ENCODE measurements at regions not wholly inside any gene's neighbourhood (a gene's known extent, or its start where the extent isn't known, plus 50 kb on each side); places are given as distances from the start of the nearest gene placed in this dataset.

GRCh38 chr17:65385726-65386125 is 175.7 kb downstream of the AXIN2 start:
- no peak for DNase-seq (ENCODE audit: low spot score)
- in situ Hi-C loops (cut with HindIII; ENCODE audit: low sequenced_read_pairs): no loop called here

DNA sequence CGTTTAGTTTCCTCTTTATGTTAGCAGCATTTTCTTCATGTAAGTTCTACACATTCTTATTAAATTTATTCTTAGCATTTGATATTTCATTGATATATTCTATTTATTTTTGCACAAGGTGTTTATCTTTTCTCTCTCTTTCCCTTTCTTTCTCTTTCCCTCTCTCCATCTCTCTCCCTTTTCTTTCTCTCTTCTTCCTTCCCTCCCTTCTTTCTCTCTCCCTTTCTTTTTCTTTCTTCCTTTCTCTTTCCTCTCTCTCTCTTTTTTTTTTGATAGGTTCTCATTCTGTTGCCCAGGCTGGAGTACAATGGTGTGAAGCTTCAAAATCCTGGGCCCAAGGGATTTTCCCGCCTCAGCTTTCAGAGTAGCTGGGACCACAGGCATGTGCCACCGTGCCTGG is 176.4 kb downstream of the AXIN2 start:
- no peak for DNase-seq (ENCODE audit: low spot score)
- in situ Hi-C loops (cut with HindIII; ENCODE audit: low sequenced_read_pairs): no loop called here

DNA sequence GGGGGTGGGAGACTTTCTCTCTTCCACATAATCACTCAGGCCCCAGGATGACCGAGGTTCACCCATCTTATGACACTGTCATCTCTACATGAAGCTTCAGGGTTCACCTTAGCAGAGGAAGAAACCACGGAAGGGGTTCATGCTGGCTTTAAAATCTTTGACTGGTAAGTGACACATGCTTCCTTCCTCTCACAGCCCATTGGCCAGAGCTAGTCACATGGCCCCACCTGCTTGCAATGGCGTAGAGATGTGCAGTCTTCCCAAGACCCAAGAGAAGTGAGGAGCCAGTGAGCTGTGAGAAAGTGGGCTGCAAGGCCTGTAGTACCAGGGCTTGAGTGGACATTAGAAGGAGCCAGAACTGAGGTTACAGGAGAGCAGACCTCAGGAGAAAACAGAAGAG is 180.3 kb downstream of the AXIN2 start:
- in situ Hi-C loops (cut with HindIII; ENCODE audit: low sequenced_read_pairs): no loop called here
- DNase-seq (ENCODE audit: low spot score): no peak

DNA sequence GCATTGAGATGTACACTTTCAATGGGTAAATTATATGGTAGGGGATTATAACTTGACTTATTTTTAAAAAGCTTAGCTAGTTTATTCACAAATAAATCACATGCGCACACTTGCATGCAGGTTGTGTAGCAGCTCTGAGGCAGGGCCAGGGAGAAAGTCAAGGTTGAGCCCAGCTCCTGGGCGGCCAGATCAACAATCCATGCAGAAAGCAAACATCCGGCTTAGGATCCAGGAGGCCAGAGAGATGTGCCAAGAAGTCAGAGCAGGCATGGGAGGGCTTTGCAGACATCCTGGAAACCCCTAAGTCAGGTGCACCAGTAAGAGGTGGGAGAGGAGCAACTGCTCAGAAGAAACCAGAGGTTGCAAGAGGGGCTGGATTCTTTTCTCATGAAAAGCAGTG is 186.5 kb downstream of the AXIN2 start:
- no peak for DNase-seq (ENCODE audit: low spot score)
- in situ Hi-C loops (cut with HindIII; ENCODE audit: low sequenced_read_pairs): no loop called here

DNA sequence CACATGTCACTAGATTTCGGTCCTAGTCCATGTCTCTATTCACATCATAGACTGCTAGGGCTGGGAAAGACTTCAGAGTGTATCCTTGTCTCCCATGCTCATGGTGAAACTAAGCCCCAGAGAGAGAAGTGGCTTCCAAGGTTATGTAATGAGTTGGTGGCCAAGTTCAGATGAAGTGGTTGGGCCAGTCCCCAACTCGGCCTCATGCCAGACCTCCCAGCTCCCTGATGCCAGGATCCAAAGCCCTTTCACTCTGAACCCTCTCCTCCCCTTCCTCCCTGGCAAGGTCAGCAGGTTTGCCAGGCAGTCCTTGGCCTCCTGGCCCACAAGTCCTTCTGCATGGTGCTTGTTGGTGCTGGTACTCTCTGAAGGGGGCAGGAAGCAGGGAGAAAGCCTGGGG is 189.7 kb downstream of the AXIN2 start:
- no peak for DNase-seq (ENCODE audit: low spot score)
- in situ Hi-C loops (cut with HindIII; ENCODE audit: low sequenced_read_pairs): no loop called here

DNA sequence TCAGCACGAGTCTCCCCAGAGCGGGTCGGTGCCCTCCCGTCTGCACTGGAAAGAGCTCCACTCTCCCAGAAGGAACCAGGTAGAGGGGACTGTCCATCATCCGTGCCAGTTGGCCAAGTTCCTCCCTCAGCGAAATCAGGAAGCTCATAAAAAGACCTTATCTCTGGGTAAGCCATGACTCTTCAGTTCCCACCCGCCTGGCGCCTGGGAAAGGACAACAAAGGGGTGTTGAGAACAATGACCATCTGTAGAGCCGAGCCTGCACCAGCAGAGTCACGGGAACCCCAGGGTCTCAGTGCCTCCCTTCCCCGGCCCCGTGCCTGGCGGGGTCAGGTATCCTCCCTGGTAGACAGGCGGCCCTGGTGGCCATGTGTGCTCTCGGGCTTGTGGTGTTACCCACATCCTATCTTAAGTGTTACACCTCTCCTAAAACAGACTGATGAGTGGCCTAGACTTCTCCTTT is 190.7 kb downstream of the AXIN2 start:
- DNase-seq (ENCODE audit: low spot score): no peak
- in situ Hi-C loops (cut with HindIII; ENCODE audit: low sequenced_read_pairs): no loop called here

DNA sequence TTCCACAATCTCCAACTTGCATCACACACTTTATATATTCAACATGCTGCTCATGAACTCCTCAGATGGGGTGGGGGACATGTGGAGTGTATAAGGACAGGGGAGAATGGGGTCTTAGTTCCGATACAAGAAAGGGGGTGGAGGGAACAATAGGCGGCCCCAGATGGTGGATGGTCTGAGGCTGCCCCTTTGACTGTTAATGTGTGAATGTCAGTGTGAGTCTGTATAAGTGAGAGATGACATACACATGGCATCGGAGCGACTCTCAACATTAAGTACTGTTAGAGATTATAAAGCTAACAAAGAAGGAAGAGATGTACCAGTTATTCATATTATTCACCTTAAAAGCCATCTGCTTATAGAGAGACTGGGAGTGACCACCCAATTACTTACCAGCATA is 193.1 kb downstream of the AXIN2 start:
- in situ Hi-C loops (cut with HindIII; ENCODE audit: low sequenced_read_pairs): no loop called here
- DNase-seq (ENCODE audit: low spot score): no peak

DNA sequence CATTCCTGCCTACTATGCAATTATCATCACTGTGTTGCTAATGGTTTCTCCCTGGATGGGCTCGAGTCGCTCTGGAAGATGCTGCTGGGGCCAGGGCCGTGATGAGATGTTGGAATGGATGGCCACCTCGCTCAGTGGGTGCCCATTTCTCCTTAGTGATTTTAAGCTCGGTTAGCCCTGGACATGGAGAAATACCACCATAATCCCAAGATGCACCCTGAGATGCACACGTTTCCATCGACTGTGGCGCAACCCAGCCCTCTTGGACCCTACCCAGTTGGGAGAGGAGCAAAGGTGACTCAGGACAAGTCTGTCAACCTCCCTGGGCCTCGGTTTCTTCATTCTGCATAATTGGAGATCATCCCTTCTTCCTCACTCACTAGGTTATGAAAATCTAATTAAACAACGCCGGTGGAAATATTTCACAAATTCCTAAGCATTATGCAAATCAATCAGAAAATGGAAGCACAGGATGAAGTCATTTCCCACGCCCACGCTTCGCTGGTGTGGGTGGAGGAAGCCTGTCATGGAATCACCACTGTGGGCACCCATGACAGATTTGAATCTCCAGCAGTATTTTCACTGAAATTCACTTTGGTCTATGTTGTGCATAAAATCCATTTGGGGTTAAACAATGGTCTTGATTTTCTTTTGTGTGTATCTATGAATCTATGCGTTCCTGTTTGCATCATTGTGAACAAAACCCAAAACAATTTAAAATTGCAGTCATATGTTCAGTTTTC is 195.2 kb downstream of the AXIN2 start:
- in situ Hi-C loops (cut with HindIII; ENCODE audit: low sequenced_read_pairs): no loop called here

GRCh38 chr17:65365169-65365568 is 196.3 kb downstream of the AXIN2 start:
- in situ Hi-C loops (cut with HindIII; ENCODE audit: low sequenced_read_pairs): no loop called here
- no peak for DNase-seq (ENCODE audit: low spot score)

More for the DNA sequence above, 195.2 kb downstream of the AXIN2 start:
- no peak for DNase-seq (ENCODE audit: low spot score)

DNA sequence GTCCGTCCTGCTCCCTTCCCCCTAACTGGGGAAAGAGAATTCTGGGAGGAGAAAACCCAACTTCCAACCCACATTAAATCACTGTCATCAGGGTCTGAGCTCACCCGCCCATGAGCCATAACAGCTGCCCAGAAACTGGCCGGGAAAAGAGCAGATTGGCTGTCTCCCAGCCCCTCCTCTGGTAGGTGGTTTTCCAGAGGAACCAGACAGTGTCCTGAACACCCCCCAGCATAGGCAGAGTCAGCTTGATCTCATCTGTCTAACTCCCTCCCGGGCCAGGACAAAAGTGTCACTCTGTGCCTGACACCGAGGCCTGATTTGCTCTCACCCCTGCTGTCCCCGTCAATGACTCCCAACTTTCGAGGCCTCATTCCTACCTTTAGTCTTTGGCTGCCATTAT is 197.0 kb downstream of the AXIN2 start:
- in situ Hi-C loops (cut with HindIII; ENCODE audit: low sequenced_read_pairs): no loop called here
- no peak for DNase-seq (ENCODE audit: low spot score)

DNA sequence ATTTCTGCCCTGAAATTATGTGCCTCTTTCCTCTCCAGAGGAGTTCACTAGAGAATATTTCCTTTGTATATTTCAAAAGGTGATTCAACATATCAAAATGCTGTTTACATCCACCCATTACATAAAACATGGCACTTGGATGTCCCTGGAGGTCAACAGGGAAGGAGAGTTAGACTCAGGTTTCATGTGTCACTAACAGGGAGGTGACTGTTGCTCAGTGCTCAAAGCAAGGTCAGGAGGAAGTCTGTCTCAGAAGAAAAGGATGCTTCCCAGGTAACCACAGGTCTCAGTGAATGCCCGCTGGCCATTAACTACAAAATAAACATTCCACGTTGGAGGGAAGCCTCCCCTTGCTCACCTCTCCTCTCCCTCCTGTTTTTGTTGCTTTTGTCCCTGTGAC is 198.6 kb downstream of the AXIN2 start:
- in situ Hi-C loops (cut with HindIII; ENCODE audit: low sequenced_read_pairs): no loop called here
- no peak for DNase-seq (ENCODE audit: low spot score)

GRCh38 chr17:65360961-65361552 is 200.4 kb downstream of the AXIN2 start:
- in situ Hi-C loops (cut with HindIII; ENCODE audit: low sequenced_read_pairs): no loop called here
- DNase-seq (ENCODE audit: low spot score): no peak

DNA sequence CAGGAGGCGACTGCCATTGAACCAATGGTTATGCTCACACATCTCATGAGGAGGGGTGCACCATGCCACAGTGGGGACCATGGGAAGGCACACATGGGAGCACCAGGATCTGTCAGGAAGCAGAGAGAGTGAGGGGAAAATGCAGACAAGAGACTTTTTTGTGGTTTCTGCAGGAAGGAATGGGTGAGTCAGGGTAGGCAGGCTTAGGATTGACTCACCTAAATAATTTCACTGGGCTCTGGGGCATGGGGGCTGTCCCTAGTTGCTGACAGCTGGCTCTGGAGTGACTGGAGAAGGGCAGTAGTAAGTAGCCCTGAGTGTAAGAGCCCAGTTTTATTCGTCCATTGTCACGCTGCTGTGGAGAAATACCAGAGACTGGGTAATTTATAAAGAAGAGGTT is 202.4 kb downstream of the AXIN2 start:
- in situ Hi-C loops (cut with HindIII; ENCODE audit: low sequenced_read_pairs): no loop called here
- DNase-seq (ENCODE audit: low spot score): no peak

DNA sequence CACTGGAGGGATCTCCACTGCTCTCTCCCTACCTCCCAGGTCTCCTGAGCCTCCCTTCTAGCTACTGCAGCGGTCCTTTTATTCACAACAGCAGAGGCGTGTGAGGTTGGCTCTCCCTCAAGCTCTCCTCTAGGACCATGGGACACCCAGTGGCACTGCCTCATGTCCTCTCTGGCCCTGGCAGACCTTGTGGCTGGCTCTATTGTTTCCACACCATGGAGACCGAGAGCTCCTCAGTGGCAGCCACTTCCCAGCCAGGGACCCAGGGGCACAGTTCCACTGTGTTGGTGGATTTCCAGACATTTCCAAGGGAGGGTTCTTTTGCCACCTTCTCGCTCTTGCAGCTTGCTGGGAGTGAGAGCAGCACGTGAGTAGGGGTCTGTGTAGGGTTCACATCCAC is 204.9 kb downstream of the AXIN2 start:
- peak; percentile 4 for DNase-seq (ENCODE audit: low spot score)
- in situ Hi-C loops (cut with HindIII; ENCODE audit: low sequenced_read_pairs): no loop called here

- in situ Hi-C loops (cut with HindIII; ENCODE audit: low sequenced_read_pairs): no loop called here
- no peak for DNase-seq (ENCODE audit: low spot score)
Measured at GRCh38 chr17:65355246-65355645, 206.2 kb downstream of the AXIN2 start.

DNA sequence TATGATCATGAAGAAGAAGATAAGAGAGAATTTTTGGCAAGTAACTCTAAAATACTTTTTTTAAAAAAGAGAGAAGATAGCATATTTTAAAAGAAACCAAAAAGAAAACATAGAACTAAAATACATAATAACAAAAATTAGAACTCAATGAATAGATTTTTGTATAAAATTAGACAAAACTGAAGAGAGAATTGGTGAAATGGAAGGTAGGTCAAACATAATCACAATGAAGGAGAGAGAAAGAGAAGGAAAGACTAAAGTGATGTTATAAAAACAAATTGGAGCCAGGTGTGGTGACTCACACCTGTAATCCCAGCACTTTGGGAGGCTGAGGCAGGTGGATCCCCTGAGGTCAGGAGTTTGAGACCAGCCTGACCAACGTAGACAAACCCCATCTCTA is 211.5 kb downstream of the AXIN2 start:
- in situ Hi-C loops (cut with HindIII; ENCODE audit: low sequenced_read_pairs): no loop called here
- no peak for DNase-seq (ENCODE audit: low spot score)

- DNase-seq (ENCODE audit: low spot score): peak; percentile 4
- in situ Hi-C loops (cut with HindIII; ENCODE audit: low sequenced_read_pairs): no loop called here
Measured at GRCh38 chr17:65346166-65346565, 209.0 kb downstream of the RGS9 start.

DNA sequence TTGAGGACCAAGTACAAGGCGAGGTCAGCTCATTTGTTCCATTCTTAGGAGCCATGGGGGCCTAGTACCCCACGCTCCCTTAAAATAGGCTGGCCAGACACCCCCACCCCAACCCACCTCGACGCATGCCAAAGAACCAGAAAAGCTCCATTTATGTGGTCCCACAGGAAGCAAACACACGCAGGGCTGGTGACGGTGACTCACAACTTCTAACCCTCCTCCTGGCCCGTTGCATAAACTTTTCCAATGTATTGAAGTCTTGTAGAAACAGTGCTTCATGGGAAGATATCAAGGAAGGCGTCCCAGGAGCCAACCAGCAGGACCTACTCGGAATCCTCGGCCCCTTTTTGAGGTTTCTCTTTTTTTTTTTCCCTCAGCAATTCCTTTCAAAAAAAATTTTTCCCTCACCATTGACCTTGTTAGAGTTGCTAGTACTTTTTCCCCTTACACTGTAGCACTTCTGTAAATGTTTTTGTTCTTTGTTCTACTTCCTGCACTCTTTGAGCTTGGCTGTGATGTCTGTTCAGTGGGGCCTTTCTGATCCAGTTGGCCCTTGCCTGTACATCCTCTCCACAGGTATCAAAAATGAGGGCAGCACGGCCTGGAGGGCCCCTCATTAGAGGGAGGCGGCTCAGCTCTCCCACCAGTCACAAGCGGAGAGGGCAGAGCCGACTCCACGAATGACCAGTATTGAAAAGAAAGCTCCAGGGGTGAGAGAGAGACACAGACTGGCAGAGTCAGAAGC is 208.3 kb downstream of the RGS9 start:
- in situ Hi-C loops (cut with HindIII; ENCODE audit: low sequenced_read_pairs): no loop called here
- DNase-seq (ENCODE audit: low spot score): peak; percentile 9

DNA sequence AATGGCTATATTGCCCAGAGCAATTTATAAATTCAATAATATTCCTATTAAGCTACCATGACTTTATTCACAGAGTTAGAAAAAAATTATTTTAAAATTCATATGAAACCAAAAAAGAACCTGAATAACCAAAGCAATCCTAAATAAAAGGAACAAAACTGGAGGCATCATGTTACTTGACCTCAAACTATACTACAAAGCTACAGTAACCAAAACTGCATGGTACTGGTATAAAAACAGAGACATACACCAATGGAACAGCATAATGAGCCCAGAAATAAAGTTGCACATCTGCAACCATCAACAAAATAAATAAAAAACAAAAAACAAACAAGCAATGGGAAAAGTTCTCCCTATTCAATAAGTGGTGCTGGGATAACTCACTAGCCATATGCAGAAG is 203.2 kb downstream of the RGS9 start:
- no peak for DNase-seq (ENCODE audit: low spot score)
- in situ Hi-C loops (cut with HindIII; ENCODE audit: low sequenced_read_pairs): no loop called here

DNA sequence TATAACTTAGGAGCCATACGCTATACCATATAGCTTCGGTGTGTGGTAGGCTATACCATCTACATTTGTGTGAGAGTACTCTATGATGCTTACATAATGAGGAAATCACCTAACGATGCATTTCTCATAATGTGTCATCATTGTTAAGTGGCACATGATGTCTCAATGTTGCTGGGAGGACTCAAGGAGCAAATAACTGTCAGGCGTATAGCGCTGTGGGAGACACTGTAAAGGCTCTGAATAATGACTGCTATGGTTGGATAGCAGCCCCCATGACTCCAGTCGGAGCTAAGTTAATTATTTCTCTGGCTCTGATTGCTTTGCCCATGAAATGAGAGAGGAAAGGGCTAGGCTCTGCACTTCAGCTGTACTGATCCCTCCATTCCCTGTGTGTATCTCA is 197.2 kb downstream of the RGS9 start:
- DNase-seq (ENCODE audit: low spot score): no peak
- in situ Hi-C loops (cut with HindIII; ENCODE audit: low sequenced_read_pairs): no loop called here
